ENCODE measurements at regions not wholly inside any gene's neighbourhood (a gene's known extent, or its start where the extent isn't known, plus 50 kb on each side); places are given as distances from the start of the nearest gene placed in this dataset.

DNA sequence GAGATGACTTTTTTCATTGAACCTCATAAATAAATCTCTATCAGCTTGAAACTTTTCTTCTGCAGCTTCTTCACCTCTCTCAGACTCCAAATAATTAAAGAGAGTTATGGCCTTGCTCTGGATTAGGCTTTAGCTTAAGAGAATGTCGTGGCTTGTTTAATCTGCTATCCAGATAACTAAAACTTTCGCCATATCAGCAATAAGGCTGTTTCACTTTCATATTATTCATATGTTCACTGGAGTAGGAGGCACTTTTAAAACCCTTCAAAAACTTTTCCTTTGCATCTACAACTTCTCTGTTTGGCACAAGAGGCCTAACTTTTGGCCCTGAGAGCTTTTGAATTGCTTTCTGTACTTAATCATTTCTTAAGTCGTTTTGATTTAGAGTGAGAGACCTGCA is 386.9 kb upstream of the FAM174A start:
- no peak for TF ChIP-seq CBFB (CRISPR knock-in tag; IDR thresholded peaks at IDR 0.05; ENCODE audit: low read depth)
- TF ChIP-seq, protein P1, sequence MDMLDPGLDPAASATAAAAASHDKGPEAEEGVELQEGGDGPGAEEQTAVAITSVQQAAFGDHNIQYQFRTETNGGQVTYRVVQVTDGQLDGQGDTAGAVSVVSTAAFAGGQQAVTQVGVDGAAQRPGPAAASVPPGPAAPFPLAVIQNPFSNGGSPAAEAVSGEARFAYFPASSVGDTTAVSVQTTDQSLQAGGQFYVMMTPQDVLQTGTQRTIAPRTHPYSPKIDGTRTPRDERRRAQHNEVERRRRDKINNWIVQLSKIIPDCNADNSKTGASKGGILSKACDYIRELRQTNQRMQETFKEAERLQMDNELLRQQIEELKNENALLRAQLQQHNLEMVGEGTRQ (CRISPR knock-in tag; IDR thresholded peaks at IDR 0.05), result no peak
- TF ChIP-seq GRHL2 (CRISPR knock-in tag; IDR thresholded peaks at IDR 0.05; ENCODE audit: insufficient replicate concordance, severe bottlenecking), result no peak
- TF ChIP-seq TCF7 (CRISPR knock-in tag; IDR thresholded peaks at IDR 0.05; ENCODE audit: low read depth), result no peak
- Mint-ChIP-seq H3K9me3 (no peaks in the 10 kb centered on the region), H3K4me3 (no peak overlapping the region), H3K4me1 (no peaks in the 10 kb centered on the region), H3K27me3 (ENCODE audit: low read depth) (no peaks in the 10 kb centered on the region), H3K36me3 (no peaks in the 10 kb centered on the region), H3K27ac (no peak overlapping the region)
- CTCF ChIA-PET, result no interaction called here
- no peak for DNase-seq (ENCODE audit: low spot score)
- POLR2A ChIA-PET, result no interaction called here
- no peak for ATAC-seq

DNA sequence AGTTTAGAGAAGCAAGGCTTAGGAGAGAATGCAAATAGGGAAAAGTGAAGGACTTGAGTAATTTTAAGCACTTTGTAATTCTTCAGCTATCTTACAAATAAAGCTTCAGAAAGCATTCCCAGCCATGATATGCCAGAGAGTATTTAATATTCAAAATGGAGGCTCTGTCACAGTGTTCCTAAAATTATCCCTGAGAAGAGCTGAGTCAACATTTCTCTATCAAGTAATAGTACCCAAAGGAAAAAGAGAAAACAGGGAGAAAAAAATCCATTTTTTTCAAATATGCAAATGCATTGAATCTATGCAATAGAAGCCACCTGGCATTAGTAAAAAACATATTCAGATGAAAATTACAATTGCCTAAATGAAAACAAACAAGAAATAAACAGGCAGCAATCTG is 392.6 kb upstream of the FAM174A start:
- Mint-ChIP-seq H3K36me3 (no peaks in the 10 kb centered on the region), H3K4me1 (no peaks in the 10 kb centered on the region), H3K27ac (no peak overlapping the region), H3K9me3 (no peaks in the 10 kb centered on the region), H3K27me3 (ENCODE audit: low read depth) (no peaks in the 10 kb centered on the region), H3K4me3 (no peak overlapping the region)
- CTCF ChIA-PET, result no interaction called here
- ATAC-seq (no peak), DNase-seq (ENCODE audit: low spot score) (no peak)
- POLR2A ChIA-PET, result no interaction called here
- TF ChIP-seq, protein P2, sequence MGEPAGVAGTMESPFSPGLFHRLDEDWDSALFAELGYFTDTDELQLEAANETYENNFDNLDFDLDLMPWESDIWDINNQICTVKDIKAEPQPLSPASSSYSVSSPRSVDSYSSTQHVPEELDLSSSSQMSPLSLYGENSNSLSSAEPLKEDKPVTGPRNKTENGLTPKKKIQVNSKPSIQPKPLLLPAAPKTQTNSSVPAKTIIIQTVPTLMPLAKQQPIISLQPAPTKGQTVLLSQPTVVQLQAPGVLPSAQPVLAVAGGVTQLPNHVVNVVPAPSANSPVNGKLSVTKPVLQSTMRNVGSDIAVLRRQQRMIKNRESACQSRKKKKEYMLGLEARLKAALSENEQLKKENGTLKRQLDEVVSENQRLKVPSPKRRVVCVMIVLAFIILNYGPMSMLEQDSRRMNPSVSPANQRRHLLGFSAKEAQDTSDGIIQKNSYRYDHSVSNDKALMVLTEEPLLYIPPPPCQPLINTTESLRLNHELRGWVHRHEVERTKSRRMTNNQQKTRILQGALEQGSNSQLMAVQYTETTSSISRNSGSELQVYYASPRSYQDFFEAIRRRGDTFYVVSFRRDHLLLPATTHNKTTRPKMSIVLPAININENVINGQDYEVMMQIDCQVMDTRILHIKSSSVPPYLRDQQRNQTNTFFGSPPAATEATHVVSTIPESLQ (CRISPR knock-in tag; IDR thresholded peaks at IDR 0.05), result no peak

DNA sequence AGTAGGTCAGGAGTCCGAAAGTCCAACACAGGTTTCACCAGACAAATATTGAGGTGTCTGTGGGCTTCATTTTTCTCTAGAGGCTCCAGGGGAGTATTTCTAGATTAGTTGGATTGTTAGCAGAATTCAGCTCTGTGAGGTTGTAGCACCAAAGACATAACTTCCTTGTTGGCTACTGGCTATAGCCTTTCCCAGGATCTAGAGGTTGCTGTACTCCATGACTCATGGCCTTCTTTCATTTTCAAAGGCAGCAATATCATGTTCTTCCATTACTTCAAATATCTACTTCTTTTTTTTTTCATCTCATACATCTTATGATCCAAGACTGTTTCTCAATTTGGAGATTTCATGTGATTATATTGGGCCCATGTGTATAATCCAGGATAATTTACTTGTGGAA is 404.0 kb upstream of the FAM174A start:
- H3K27me3 Mint-ChIP-seq (ENCODE audit: low read depth), result no peaks in the 10 kb centered on the region
- no peak for TF ChIP-seq ZNF317 (CRISPR knock-in tag; IDR thresholded peaks at IDR 0.05; ENCODE audit: borderline replicate concordance, low read depth)
- TF ChIP-seq ELF4 (CRISPR knock-in tag; IDR thresholded peaks at IDR 0.05; ENCODE audit: low read depth), result no peak
- POLR2A ChIA-PET, result no interaction called here
- CTCF ChIA-PET, result interaction anchor here (0.7 kb wide), 1 partner anchor 1346 kb away, joined by 3 read pairs; no protein-coding TSS in a partner anchor
- no peaks in the 10 kb centered on the region for H3K36me3 Mint-ChIP-seq
- H3K9me3 Mint-ChIP-seq, result no peaks in the 10 kb centered on the region
- ATAC-seq, result no peak
- no peak overlapping the region for H3K4me3 Mint-ChIP-seq
- no peaks in the 10 kb centered on the region for H3K4me1 Mint-ChIP-seq
- no peak for DNase-seq (ENCODE audit: low spot score)
- H3K27ac Mint-ChIP-seq, result no peak overlapping the region

DNA sequence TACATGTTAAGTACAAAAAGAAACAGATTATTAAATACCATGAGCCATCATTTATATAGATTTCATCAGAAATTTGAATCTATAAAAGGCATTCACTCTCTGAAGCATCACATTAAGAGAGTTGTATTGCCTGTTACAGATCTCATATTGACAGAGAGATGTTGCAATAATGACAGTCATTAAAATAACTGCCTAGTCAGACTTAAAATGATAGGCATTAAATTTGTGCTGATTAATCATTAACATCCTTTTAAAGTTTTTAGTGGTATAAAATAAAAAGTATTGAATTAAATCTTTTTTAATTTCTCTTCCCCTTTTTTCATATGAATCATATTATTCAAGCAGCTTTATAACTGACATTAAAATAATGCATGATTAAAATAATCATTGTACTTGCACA is 404.9 kb upstream of the FAM174A start:
- CTCF ChIA-PET, result no interaction called here
- no peaks in the 10 kb centered on the region for H3K4me1 Mint-ChIP-seq
- DNase-seq (ENCODE audit: low spot score) (no peak), ATAC-seq (no peak)
- no peaks in the 10 kb centered on the region for H3K27me3 Mint-ChIP-seq (ENCODE audit: low read depth)
- no peak overlapping the region for H3K27ac Mint-ChIP-seq
- no peaks in the 10 kb centered on the region for H3K36me3 Mint-ChIP-seq
- no peaks in the 10 kb centered on the region for H3K9me3 Mint-ChIP-seq
- H3K4me3 Mint-ChIP-seq, result no peak overlapping the region
- POLR2A ChIA-PET, result no interaction called here
- TF ChIP-seq NR2C2 (CRISPR knock-in tag; IDR thresholded peaks at IDR 0.05), result no peak
- no peak for TF ChIP-seq GABPB1 (CRISPR knock-in tag; IDR thresholded peaks at IDR 0.05)
- TF ChIP-seq ZNF263 (CRISPR knock-in tag; IDR thresholded peaks at IDR 0.05; ENCODE audit: low read depth), result no peak
- TF ChIP-seq, protein P3, sequence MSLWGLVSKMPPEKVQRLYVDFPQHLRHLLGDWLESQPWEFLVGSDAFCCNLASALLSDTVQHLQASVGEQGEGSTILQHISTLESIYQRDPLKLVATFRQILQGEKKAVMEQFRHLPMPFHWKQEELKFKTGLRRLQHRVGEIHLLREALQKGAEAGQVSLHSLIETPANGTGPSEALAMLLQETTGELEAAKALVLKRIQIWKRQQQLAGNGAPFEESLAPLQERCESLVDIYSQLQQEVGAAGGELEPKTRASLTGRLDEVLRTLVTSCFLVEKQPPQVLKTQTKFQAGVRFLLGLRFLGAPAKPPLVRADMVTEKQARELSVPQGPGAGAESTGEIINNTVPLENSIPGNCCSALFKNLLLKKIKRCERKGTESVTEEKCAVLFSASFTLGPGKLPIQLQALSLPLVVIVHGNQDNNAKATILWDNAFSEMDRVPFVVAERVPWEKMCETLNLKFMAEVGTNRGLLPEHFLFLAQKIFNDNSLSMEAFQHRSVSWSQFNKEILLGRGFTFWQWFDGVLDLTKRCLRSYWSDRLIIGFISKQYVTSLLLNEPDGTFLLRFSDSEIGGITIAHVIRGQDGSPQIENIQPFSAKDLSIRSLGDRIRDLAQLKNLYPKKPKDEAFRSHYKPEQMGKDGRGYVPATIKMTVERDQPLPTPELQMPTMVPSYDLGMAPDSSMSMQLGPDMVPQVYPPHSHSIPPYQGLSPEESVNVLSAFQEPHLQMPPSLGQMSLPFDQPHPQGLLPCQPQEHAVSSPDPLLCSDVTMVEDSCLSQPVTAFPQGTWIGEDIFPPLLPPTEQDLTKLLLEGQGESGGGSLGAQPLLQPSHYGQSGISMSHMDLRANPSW (CRISPR knock-in tag; conservative IDR thresholded peaks at IDR 0.05; ENCODE audit: low read depth), result no peak
- no peak for TF ChIP-seq ZNF416 (CRISPR knock-in tag; IDR thresholded peaks at IDR 0.05)
- no peak for TF ChIP-seq MXD4 (CRISPR knock-in tag; IDR thresholded peaks at IDR 0.05; ENCODE audit: borderline replicate concordance)
- no peak for TF ChIP-seq ETV6 (CRISPR knock-in tag; IDR thresholded peaks at IDR 0.05)
- TF ChIP-seq RELA (CRISPR knock-in tag; IDR thresholded peaks at IDR 0.05; ENCODE audit: borderline replicate concordance), result no peak
- TF ChIP-seq, protein P4, sequence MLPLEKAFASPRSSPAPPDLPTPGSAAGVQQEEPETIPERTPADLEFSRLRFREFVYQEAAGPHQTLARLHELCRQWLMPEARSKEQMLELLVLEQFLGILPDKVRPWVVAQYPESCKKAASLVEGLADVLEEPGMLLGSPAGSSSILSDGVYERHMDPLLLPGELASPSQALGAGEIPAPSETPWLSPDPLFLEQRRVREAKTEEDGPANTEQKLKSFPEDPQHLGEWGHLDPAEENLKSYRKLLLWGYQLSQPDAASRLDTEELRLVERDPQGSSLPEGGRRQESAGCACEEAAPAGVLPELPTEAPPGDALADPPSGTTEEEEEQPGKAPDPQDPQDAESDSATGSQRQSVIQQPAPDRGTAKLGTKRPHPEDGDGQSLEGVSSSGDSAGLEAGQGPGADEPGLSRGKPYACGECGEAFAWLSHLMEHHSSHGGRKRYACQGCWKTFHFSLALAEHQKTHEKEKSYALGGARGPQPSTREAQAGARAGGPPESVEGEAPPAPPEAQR (CRISPR knock-in tag; IDR thresholded peaks at IDR 0.05), result no peak
- TF ChIP-seq GTF2I (CRISPR knock-in tag; conservative IDR thresholded peaks at IDR 0.05), result no peak
- TF ChIP-seq CBFB (CRISPR knock-in tag; IDR thresholded peaks at IDR 0.05; ENCODE audit: low read depth), result no peak
- TF ChIP-seq NFE2L1 (CRISPR knock-in tag; IDR thresholded peaks at IDR 0.05), result no peak
- TF ChIP-seq TCF7 (CRISPR knock-in tag; IDR thresholded peaks at IDR 0.05; ENCODE audit: low read depth), result no peak
- no peak for TF ChIP-seq RORB (CRISPR knock-in tag; IDR thresholded peaks at IDR 0.05)
- TF ChIP-seq, protein P5, sequence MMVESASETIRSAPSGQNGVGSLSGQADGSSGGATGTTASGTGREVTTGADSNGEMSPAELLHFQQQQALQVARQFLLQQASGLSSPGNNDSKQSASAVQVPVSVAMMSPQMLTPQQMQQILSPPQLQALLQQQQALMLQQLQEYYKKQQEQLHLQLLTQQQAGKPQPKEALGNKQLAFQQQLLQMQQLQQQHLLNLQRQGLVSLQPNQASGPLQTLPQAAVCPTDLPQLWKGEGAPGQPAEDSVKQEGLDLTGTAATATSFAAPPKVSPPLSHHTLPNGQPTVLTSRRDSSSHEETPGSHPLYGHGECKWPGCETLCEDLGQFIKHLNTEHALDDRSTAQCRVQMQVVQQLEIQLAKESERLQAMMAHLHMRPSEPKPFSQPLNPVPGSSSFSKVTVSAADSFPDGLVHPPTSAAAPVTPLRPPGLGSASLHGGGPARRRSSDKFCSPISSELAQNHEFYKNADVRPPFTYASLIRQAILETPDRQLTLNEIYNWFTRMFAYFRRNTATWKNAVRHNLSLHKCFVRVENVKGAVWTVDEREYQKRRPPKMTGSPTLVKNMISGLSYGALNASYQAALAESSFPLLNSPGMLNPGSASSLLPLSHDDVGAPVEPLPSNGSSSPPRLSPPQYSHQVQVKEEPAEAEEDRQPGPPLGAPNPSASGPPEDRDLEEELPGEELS (CRISPR knock-in tag; IDR thresholded peaks at IDR 0.05), result no peak
- TF ChIP-seq SMAD3 (CRISPR knock-in tag; IDR thresholded peaks at IDR 0.05; ENCODE audit: borderline replicate concordance), result no peak
- TF ChIP-seq OVOL2 (CRISPR knock-in tag; IDR thresholded peaks at IDR 0.05; ENCODE audit: borderline replicate concordance), result no peak

Data from WTC11 (cell line).